Ishikawa (cell line): ENCODE measurements at regions not wholly inside any gene's neighbourhood (a gene's known extent, or its start where the extent isn't known, plus 50 kb on each side); places are given as distances from the start of the nearest gene placed in this dataset.

ENCODE experiments used
- CEBPB ChIP-seq: IDR thresholded peaks from 2 replicates; pipeline ENCODE4 v1.6.1; 2012
- EGR1 ChIP-seq: IDR thresholded peaks from 2 replicates; pipeline ENCODE4 v1.6.1; 2012
- EP300 ChIP-seq: IDR thresholded peaks from 2 replicates; pipeline ENCODE4 v1.6.1; 2012; ENCODE audit warnings: borderline replicate concordance
- FOXM1 ChIP-seq: IDR thresholded peaks from 2 replicates; pipeline ENCODE4 v1.6.1; 2012; ENCODE audit warnings: low read depth, borderline replicate concordance
- MAX ChIP-seq: IDR thresholded peaks from 2 replicates; pipeline ENCODE4 v1.6.1; 2012
- NFIC ChIP-seq: IDR thresholded peaks from 2 replicates; pipeline ENCODE4 v1.6.1; 2012
- RAD21 ChIP-seq: IDR thresholded peaks from 2 replicates; pipeline ENCODE4 v1.6.1; 2012; ENCODE audit warnings: low read depth
- REST ChIP-seq: IDR thresholded peaks from 2 replicates; pipeline ENCODE4 v1.6.1; 2012; ENCODE audit warnings: low read depth, mild to moderate bottlenecking
- TAF1 ChIP-seq: IDR thresholded peaks from 2 replicates; pipeline ENCODE4 v1.6.1; 2012; ENCODE audit warnings: low read depth, mild to moderate bottlenecking
- TEAD4 ChIP-seq: IDR thresholded peaks from 2 replicates; pipeline ENCODE4 v1.6.1; 2012
- USF1 ChIP-seq: IDR thresholded peaks from 2 replicates; pipeline ENCODE4 v1.6.1; 2012
- ZBTB7A ChIP-seq: IDR thresholded peaks from 2 replicates; pipeline ENCODE4 v1.6.1; 2012; ENCODE audit warnings: low read depth

- TF ChIP-seq CEBPB, result no peak
- no peak for TF ChIP-seq RAD21
- TF ChIP-seq FOXM1, result no peak
- TF ChIP-seq NFIC, result no peak
- no peak for TF ChIP-seq REST
- TF ChIP-seq USF1, result no peak
- no peak for TF ChIP-seq EP300
- no peak for TF ChIP-seq EGR1
- TF ChIP-seq TAF1, result no peak
- no peak for TF ChIP-seq TEAD4
- TF ChIP-seq MAX, result no peak
- no peak for TF ChIP-seq ZBTB7A
These were observed 287.8 kb downstream of the UTP18 start for GRCh38 chr17:51548125-51548524.
